ENCODE measurements at regions not wholly inside any gene's neighbourhood (a gene's known extent, or its start where the extent isn't known, plus 50 kb on each side); places are given as distances from the start of the nearest gene placed in this dataset.

- H3K27me3 ChIP-seq (ENCODE audit: insufficient read depth, low read length): no peaks in the 10 kb centered on the region
- no CpG with 5 or more reads among the region's 2 CpGs for WGBS (ENCODE audit: extremely low coverage, insufficient read length, low lambda C conversion rate)
- H2AK5ac ChIP-seq (ENCODE audit: insufficient read length, low read length): no peak overlapping the region
- Mint-ChIP-seq H3K4me1 (peaks cover 0 to 7% of the 10 kb centered on the region in 2 experiments; a peak in 1 of 4 replicates), H3K4me3 (no peak overlapping the region), H3K27ac (no peak overlapping the region), H3K9me3 (peaks cover 3 to 13% of the 10 kb centered on the region in 2 experiments; a peak in 3 of 5 replicates), H3K36me3 (ENCODE audit: insufficient read depth in 1 of 3, low read depth in 3 of 3) (peaks cover 0 to 12% (median 12%) of the 10 kb centered on the region in 3 experiments; a peak in 4 of 7 replicates), H3K27me3 (ENCODE audit: low read depth) (no peaks in the 10 kb centered on the region)
- no peak overlapping the region for H2BK5ac ChIP-seq (ENCODE audit: insufficient read length, low read length)
- H2AFZ ChIP-seq (ENCODE audit: low read length): no peak overlapping the region
- no peaks in the 10 kb centered on the region for H3K79me2 ChIP-seq (ENCODE audit: insufficient read depth, low read length)
- H4K5ac ChIP-seq (ENCODE audit: insufficient read length, low read depth, low read length): no peak overlapping the region
- H3K4me1 ChIP-seq (ENCODE audit: insufficient read depth, low read length): no peaks in the 10 kb centered on the region; the same call in 1 of the 2 replicates
- H3K4me2 ChIP-seq (ENCODE audit: insufficient read depth, insufficient read length, low read length): no peak overlapping the region
- H2BK15ac ChIP-seq (ENCODE audit: low read depth, low read length): no peak overlapping the region
- H2BK120ac ChIP-seq (ENCODE audit: low read depth, low read length, poor library complexity, severe bottlenecking): no peak overlapping the region
- H3K14ac ChIP-seq (ENCODE audit: insufficient read depth, low read length): no peak overlapping the region
- H3K79me1 ChIP-seq (ENCODE audit: insufficient read depth, low read depth, low read length, poor library complexity, severe bottlenecking): no peaks in the 10 kb centered on the region
- no peaks in the 10 kb centered on the region for H3K23me2 ChIP-seq (ENCODE audit: insufficient read length, low read depth, low read length, poor library complexity, severe bottlenecking)
- H3K56ac ChIP-seq (ENCODE audit: insufficient read length, low read depth, low read length): no peak overlapping the region
- no peak for TF ChIP-seq CTCF (conservative IDR thresholded peaks at IDR 0.05)
- no peak overlapping the region for H3K27ac ChIP-seq (ENCODE audit: insufficient read length, low read depth, low read length)
- H2BK12ac ChIP-seq (ENCODE audit: insufficient read length, low read depth, low read length): no peak overlapping the region
- DNase-seq: no peak
- no peak overlapping the region for H3K23ac ChIP-seq (ENCODE audit: insufficient read length, low read depth, low read length)
- no peak overlapping the region for H4K91ac ChIP-seq (ENCODE audit: insufficient read length, low read depth, low read length)
- no peaks in the 10 kb centered on the region for H3K9me3 ChIP-seq (ENCODE audit: control insufficient read depth, low read depth, low read length)
- no peak overlapping the region for H2BK20ac ChIP-seq (ENCODE audit: low read depth, low read length, poor library complexity, severe bottlenecking)
- no peak overlapping the region for H3K4ac ChIP-seq (ENCODE audit: low read depth, low read length)
- no peak overlapping the region for H3T11ph ChIP-seq (ENCODE audit: low read length)
- H4K20me1 ChIP-seq (ENCODE audit: control insufficient read depth, insufficient read depth, insufficient read length): no peaks in the 10 kb centered on the region
- H3K18ac ChIP-seq (ENCODE audit: insufficient read length, low read depth, low read length): no peak overlapping the region
- no peak overlapping the region for H3K9ac ChIP-seq (ENCODE audit: extremely low read depth, insufficient read length, low read length)
- H4K8ac ChIP-seq (replicated peaks; ENCODE audit: insufficient read length, low read depth, low read length): no peak overlapping the region
These were observed 58.3 kb upstream of the ACO1 start for GRCh38 chr9:32326146-32326545.

Measured in H9 (cell line).